Peyer's patch (tissue), 4 donors: ENCODE measurements at regions not wholly inside any gene's neighbourhood (a gene's known extent, or its start where the extent isn't known, plus 50 kb on each side); places are given as distances from the start of the nearest gene placed in this dataset.
A peak's percentile ranks its signal among the peaks of the same experiment; 100 is the strongest.

Source experiments
- DNase-seq, 3 donors: peaks; one replicate each; pipeline ENCODE4 v3.0.0-alpha.2; 2017 to 2019
- H3K27ac ChIP-seq, 4 donors: fragments of 200-600 bp; sonication (generic); one replicate each; pipeline ENCODE4 v1.5.1; 2016 to 2019
- H3K27me3 ChIP-seq, 2 donors: fragments of 200-600 bp; sonication (generic); one replicate each; pipeline ENCODE4 v1.5.1; 2019
- H3K36me3 ChIP-seq, 3 donors: fragments of 200-600 bp; sonication (generic); one replicate each; pipeline ENCODE4 v1.5.1; 2016 to 2019
- H3K4me1 ChIP-seq, 4 donors: fragments of 200-600 bp; sonication (generic); one replicate each; pipeline ENCODE4 v1.5.1; 2016 to 2019
- H3K4me3 ChIP-seq, 4 donors: fragments of 200-600 bp; sonication (generic); 1 replicate in 3 of 4; 2 replicates in 1 of 4; pipeline ENCODE4 v1.5.1; 2016 to 2019; ENCODE audit warnings: mild to moderate bottlenecking in 1 of 4
- H3K9me3 ChIP-seq, 4 donors: fragments of 200-600 bp; sonication (generic); one replicate each; pipeline ENCODE4 v1.5.1; 2016 to 2019; ENCODE audit warnings: mild to moderate bottlenecking in 1 of 4
- CTCF ChIP-seq, 6 experiments: fragments of 450-650 bp in 4 of 6; fragments of 200-600 bp in 2 of 6; sonication (generic) in 1 of 6; IDR thresholded peaks; one replicate each; pipeline ENCODE4 v1.5.1; 2017 to 2019; ENCODE audit warnings: antibody characterized with exemption in 6 of 6, mild to moderate bottlenecking in 3 of 6, moderate library complexity in 1 of 6
- POLR2A ChIP-seq, 2 donors: fragments of 450-650 bp; IDR thresholded peaks; one replicate each; pipeline ENCODE4 v1.5.1; 2017; ENCODE audit warnings: antibody characterized with exemption in 2 of 2, mild to moderate bottlenecking in 2 of 2, moderate library complexity in 2 of 2

DNA sequence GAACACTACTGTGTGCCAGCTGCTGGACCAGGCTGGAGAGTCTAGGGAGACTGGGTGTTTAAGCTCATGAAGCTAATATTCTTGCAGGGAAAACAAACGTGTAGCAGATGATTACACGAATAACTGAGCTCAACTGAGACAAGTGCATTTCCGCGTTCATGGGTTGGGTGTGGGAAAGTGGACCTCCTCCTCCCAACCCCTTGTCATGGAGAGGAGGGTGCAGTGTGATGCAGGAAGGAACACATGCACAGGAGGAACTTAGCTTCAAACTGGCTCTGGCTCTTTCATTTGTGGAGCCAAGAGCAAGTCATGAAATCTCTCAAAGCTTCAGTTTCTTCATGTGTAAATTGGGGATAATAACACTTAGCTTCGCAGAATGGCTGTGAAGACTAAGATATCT lies 204.3 kb downstream of the ARHGAP12 start:
- Histone ChIP-seq H3K9me3 (no peaks in the 10 kb centered on the region), H3K4me1 (no peaks in the 10 kb centered on the region), H3K27me3 (no peaks in the 10 kb centered on the region), H3K27ac (no peak overlapping the region), H3K36me3 (no peaks in the 10 kb centered on the region), H3K4me3 (no peak overlapping the region)
- no peak for DNase-seq
- TF ChIP-seq CTCF (IDR thresholded peaks at IDR 0.05) (no peak), POLR2A (IDR thresholded peaks at IDR 0.05) (no peak)

DNA sequence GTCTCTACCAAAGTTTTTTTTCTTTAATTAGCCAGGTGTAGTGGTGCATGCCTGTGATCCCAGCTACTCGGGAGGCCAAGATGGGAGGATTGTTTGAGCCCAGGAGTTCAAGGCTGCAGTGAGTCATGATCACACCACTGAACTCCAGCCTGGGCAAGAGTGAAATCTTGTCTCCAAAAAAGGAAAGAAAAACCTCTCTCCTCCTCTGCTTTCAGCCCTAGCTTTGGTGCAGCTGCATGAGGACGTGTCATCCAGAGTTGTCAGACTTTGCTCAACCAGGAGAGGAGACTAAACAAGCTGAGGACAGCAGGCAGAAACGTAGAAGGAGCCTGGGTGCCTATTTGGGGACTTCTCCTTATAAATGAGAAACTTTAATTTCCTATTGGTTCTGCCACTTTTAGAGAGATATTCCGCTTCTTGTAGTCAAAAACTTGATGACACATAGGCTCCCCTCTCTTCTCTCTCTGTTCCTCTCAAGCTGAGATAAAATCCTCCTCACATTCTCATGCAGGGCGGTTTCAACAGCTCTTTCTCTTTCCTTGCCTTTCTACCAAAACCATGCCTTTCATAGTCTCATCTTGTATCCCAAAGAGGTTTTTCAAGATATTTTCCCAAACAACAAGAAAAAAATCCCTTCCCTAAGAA lies 205.4 kb downstream of the ARHGAP12 start:
- Histone ChIP-seq H3K4me3 (no peak overlapping the region), H3K36me3 (no peaks in the 10 kb centered on the region), H3K27ac (no peak overlapping the region), H3K4me1 (no peaks in the 10 kb centered on the region), H3K27me3 (no peaks in the 10 kb centered on the region), H3K9me3 (no peaks in the 10 kb centered on the region)
- DNase-seq, result no peak
- TF ChIP-seq CTCF (IDR thresholded peaks at IDR 0.05), result no peak
- TF ChIP-seq POLR2A (IDR thresholded peaks at IDR 0.05), result no peak

DNA sequence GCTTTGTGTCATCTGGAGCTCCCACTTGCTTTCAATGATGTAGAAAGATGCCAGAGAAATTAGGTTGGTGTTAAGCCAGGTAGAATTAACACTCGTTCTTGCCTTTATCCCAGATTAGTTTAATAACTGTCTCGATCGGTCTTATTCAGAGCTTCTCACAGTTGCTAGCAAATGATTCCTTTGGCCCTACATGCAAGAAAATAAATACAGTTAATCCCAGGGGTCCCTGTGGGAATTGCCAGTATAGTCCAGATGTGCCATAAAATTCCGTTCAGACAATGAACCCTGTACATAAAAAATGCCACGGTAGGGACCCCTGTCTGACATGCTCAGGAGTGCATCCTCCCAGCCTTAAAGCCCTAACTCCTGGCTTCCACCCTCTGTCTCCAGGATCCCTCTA lies 207.5 kb downstream of the ARHGAP12 start:
- no peaks in the 10 kb centered on the region for H3K9me3 ChIP-seq
- TF ChIP-seq POLR2A (IDR thresholded peaks at IDR 0.05) (no peak), CTCF (IDR thresholded peaks at IDR 0.05) (no peak)
- no peak overlapping the region for H3K4me3 ChIP-seq
- no peaks in the 10 kb centered on the region for H3K4me1 ChIP-seq
- no peak overlapping the region for H3K27ac ChIP-seq
- DNase-seq, result no peak
- no peaks in the 10 kb centered on the region for H3K36me3 ChIP-seq
- H3K27me3 ChIP-seq, result no peaks in the 10 kb centered on the region

- TF ChIP-seq POLR2A (IDR thresholded peaks at IDR 0.05) (no peak), CTCF (IDR thresholded peaks at IDR 0.05) (no peak)
- Histone ChIP-seq H3K4me1 (no peaks in the 10 kb centered on the region), H3K4me3 (no peak overlapping the region), H3K9me3 (no peaks in the 10 kb centered on the region), H3K27ac (no peak overlapping the region), H3K36me3 (no peaks in the 10 kb centered on the region), H3K27me3 (no peaks in the 10 kb centered on the region)
- no peak for DNase-seq
These were observed 208.1 kb downstream of the ARHGAP12 start for GRCh38 chr10:31720546-31720945.

DNA sequence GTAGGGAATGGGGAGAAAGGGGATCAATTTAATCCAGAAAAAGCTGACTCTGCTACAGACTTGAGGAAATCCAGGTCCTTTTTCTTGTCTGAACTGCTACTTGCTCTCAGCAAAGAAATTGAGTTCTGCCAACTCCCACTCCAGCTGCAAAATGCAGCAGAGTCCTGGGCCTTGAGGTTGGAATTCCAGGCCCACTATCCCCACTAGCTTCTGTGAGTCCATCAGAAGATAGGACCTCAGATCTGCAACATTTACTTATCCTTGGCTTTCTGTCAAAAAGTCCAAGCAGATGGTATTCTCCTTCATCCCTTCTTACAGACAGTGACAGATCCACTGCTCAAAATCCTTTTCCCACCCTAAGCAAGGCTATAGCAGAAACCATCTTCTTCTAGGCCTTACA lies 219.2 kb downstream of the ARHGAP12 start:
- H3K27ac ChIP-seq, result no peak overlapping the region
- H3K9me3 ChIP-seq, result no peaks in the 10 kb centered on the region
- TF ChIP-seq CTCF (IDR thresholded peaks at IDR 0.05), result no peak
- TF ChIP-seq POLR2A (IDR thresholded peaks at IDR 0.05), result no peak
- no peak overlapping the region for H3K4me3 ChIP-seq
- peaks cover 0 to 25% (median 5%) of the 10 kb centered on the region in 4 donors for H3K4me1 ChIP-seq
- H3K27me3 ChIP-seq, result no peaks in the 10 kb centered on the region
- no peak for DNase-seq
- no peaks in the 10 kb centered on the region for H3K36me3 ChIP-seq

GRCh38 chr10:31709028-31709427 lies 219.6 kb downstream of the ARHGAP12 start:
- DNase-seq, result no peak
- Histone ChIP-seq H3K36me3 (no peaks in the 10 kb centered on the region), H3K9me3 (no peaks in the 10 kb centered on the region), H3K27me3 (no peaks in the 10 kb centered on the region), H3K4me3 (no peak overlapping the region), H3K27ac (peak overlapping the region in 2 of 4 donors; percentile 60 to 73), H3K4me1 (peaks cover 0 to 25% (median 5%) of the 10 kb centered on the region in 4 donors)
- TF ChIP-seq CTCF (IDR thresholded peaks at IDR 0.05) (peak in 3 of 6 experiments; percentile 20 to 36 (median 20)), POLR2A (IDR thresholded peaks at IDR 0.05) (no peak)
